ENCODE measurements at regions not wholly inside any gene's neighbourhood (a gene's known extent, or its start where the extent isn't known, plus 50 kb on each side); places are given as distances from the start of the nearest gene placed in this dataset.

GRCh38 chr9:111096051-111096450 lies 57.8 kb upstream of the LPAR1 start:
- TF ChIP-seq CTCF (IDR thresholded peaks at IDR 0.05) (no peak), POLR2AphosphoS5 (IDR thresholded peaks at IDR 0.05; ENCODE audit: insufficient read depth in 1 of 2, low read depth in 1 of 2) (no peak), POLR2A (IDR thresholded peaks at IDR 0.05) (no peak)
